Fibroblast of skin of back (primary cell): ENCODE measurements at regions not wholly inside any gene's neighbourhood (a gene's known extent, or its start where the extent isn't known, plus 50 kb on each side); places are given as distances from the start of the nearest gene placed in this dataset.

Source experiments
- DNase-seq: peaks from one replicate; pipeline ENCODE4 v3.0.0-alpha.2; 2013

DNA sequence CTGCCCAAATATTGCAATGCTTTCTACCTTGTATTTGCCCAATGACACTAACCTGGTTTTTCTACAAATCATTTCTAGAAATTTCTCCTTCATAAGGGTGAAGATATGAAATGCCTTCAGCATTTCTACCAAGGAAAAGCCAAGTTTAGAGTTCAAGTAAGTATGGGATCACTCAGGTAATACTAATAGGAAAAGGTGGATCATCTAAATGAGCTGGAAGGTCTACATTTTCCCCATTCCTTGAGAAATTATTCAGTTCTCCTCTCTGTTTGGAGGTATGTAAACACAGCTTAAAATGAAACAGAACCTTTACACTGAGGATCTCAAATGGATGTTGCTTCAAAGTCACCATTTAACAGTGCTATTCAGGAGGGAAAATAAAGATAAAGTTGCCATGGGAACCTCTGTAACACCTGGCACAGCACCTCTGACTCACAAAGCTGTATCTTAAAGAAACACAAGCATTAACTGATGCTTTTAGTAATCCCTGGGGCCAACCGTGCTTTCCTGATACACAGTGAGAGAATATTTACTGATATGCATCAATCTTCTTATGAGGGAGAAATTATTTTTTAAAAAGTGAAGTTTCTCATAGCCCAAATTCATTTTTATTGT, 161.3 kb downstream of the DRD1 start:
- no peak for DNase-seq

GRCh38 chr5:175281714-175282113, 162.3 kb downstream of the DRD1 start:
- DNase-seq = no peak

- no peak for DNase-seq
Measured at GRCh38 chr5:175281257-175281656, 162.7 kb downstream of the DRD1 start.

GRCh38 chr5:175279506-175279905, 164.5 kb downstream of the DRD1 start:
- DNase-seq = no peak

GRCh38 chr5:175275748-175276147, 168.2 kb downstream of the DRD1 start:
- DNase-seq = no peak

DNA sequence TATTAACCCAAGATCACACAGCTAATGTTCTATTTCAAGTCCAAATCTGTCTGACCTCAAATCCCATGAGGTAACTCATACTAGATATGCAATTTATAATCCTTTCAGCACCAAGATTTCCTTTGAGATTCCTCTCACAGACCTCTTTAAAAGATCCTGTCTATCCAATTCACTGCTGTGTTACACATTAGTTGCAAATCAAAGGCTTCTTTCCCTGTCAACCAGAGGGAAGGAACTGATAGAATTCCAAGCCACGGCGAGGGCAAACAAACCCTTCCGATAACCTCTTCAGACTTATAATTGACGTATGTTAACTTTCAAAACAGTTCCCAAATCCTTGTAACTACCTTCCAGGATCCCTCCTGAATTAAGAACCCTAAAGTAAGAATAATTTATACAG, 168.9 kb downstream of the DRD1 start:
- DNase-seq = no peak

GRCh38 chr5:175274171-175274570, 169.8 kb downstream of the DRD1 start:
- peak; percentile 12 for DNase-seq

- no peak for DNase-seq
Measured at GRCh38 chr5:175264406-175264805, 179.6 kb downstream of the DRD1 start.

DNA sequence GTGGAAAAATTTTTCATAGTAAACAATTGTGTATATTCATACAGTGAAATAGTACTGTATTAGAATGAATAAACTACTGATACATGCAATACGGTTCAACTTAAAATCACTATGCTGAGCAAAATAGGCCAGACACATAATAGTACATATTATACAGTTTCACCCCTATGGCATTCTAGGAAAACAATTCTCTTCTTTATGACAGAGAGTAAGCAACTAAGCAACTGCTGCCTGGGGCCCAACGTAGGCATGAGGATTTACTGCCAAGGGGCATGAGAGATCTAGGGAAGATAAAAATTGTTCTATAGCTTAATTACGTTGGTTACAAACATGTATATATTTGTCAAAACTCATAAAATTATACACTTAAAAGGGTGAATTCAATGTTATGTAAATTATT, 180.2 kb downstream of the DRD1 start:
- no peak for DNase-seq

GRCh38 chr5:175261526-175261925, 182.5 kb downstream of the DRD1 start:
- DNase-seq = no peak

GRCh38 chr5:175261037-175261436, 182.9 kb downstream of the DRD1 start:
- DNase-seq = no peak

DNA sequence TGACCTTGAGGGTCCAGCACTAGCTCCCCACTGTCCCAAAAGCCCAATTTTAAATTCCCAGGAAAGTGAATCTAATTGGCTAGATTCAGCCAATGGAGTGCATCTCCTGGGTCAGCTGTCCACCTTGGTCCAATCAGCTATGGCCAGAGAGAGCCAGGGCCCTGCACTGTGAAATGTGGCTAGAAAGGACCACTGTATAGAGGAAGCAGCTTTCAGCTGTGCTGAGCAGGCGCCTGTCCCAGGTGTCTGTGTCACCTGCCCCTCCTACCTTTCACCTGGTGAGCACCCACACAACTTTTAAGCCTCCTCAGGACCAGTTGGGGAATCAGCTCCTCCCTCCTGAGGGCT, 186.2 kb downstream of the DRD1 start:
- no peak for DNase-seq

DNA sequence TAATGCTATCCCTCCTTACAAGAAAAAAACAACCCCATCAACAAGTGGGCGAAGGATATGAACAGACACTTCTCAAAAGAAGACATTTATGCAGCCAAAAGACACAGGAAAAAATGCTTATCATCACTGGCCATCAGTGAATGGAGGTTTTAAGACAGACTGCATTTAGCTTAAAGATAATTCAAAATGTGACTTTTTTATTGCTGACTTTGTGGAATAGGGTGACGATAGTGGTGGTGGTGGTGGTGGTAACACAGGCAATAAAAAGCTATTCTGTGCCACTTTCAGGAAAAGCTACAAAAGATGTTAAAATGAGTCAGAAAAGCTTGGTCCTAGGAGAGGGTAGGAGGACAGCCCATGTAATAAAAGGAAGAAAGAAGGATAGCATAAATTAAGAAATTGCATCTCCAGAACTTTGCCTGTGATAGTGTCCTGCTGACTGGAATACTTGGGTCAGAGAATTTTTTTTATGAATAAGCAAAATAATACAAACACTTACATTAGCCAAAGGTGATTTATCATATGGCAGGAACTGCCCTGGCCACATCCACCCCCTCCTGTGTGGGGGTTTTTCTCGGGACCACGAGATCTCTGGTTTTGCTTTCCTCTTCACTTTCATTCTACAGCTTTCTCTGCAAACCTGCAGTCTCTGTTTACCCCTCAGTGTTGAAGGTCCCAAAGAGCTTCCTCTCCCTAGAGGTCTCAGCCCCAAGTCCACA, 186.7 kb downstream of the DRD1 start:
- DNase-seq = no peak

DNA sequence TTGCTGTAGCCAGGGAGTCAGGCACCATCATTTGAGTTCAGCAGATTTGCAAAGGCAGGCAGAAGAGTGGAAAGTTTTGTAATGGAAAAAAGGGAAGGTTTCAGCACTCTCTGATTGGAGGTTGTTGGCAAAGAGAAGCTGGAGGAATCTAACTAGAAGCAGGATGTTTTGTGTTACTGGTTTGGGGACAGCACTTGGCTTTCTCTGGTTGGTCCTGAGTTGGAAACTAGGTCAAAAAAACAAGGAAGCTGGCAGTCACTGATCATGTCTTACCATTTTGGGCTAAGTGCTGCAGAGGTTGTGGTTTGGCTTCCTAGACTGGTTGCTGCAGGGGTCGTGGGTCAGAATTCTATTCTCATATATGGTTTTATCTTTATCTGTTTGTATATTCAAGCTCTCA, 189.8 kb downstream of the DRD1 start:
- DNase-seq = peak; percentile 80

- DNase-seq = peak; percentile 56
Measured at GRCh38 chr5:175253597-175253996, 190.4 kb downstream of the DRD1 start.

DNA sequence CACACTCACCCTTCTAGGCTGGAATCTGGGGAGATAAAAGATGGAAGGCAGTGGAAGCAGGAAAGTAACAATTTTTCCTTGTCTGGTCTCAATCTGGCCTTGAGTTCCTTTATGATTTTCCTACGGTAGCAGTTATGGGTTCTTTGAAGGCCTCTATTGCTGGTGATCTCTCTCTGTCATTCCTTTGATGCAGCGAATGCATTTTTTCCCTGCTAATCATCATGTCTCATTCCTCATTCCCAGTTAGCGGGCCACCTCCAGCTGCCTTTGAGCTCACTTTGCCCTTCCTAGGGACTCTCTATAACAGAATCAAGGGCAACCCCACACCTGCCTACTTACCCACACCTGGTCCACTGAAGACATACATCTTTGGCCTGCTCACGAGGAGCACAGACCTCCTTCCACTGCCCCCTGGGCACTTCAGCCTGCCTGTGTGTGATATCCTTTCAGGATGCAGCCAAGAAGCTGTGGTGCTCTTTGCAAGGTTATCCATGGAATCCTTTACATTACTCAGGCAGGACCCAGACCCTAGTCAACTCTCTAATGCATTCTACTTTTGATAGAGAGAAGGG, 191.7 kb downstream of the DRD1 start:
- DNase-seq = peak; percentile 65

- DNase-seq = no peak
Measured at GRCh38 chr5:175250426-175250825, 193.6 kb downstream of the DRD1 start.

DNA sequence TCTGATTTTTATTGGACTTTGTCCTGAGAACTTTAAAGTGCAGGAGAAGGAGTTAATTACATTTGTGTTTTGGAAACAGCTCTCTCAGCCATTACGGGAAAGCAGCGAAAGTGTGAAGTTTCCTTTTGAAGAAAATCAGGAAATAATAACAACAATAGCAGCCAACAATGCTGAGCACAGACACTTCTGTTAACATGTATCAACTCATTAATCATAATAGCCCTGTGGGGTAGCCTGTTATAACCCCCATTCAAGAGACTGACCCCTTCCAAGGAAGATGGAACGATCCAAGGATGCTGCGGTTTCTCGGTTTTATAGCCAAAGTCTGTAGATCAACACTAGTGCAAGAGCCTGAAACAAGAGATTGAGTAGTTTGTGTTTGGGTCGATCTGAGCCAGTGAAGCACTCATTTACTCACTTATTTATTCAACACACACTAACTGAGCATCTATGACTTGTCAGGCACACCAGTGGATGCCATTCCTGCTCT, 195.5 kb downstream of the DRD1 start:
- DNase-seq = no peak

DNA sequence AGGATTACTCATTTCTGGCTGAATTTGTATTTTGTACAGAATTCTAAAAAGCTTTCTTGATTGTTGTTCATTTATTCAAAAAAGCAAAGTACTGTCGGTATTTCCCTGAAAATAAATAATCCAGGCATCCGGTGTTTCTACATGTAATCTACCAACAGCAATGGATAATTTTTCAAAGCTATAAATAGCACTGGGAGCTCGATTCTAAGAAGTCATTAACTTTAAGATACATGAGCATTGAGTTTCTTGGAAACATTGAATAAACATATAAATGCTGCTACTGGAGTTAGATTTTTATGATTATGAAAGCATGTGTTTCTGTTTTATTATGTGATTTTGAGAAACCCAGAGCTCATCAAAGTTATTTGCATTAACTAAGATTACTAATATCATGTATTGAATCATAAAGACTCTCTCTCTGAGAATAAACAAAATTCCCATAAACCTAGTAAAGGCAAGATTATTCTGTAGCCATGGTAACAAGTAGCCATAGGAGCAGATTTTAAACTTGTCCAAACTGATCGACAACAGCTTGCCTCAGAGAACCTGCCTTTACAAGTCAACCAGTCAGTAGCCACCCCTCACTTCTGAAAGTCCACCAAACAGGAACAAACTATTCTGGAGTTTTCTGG, 197.0 kb downstream of the DRD1 start:
- DNase-seq = peak; percentile 10

GRCh38 chr5:175246242-175246888, 197.6 kb downstream of the DRD1 start:
- DNase-seq = peak; percentile 99

GRCh38 chr5:175243441-175243840, 200.5 kb downstream of the DRD1 start:
- DNase-seq = no peak

GRCh38 chr5:175242207-175242606, 201.8 kb downstream of the DRD1 start:
- DNase-seq = no peak

DNA sequence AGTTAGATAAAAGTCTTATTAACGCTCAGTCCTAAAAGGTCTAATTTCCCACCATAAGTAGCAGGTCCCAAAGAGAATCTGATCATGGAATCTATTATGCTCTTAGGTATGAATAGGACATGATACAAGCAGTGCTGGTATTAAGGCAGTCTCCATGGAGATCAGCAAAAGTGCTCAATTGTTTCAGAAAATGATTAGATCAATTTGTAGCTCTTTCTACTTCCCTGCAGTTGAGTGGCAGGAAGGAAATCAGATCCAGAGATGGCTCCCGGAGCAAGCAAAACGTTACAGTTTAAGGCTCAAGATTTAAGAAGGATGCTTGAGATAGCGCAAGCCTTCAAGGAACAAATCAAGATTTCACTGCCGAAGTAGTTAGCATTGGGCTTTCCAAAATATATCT, 205.7 kb downstream of the DRD1 start:
- no peak for DNase-seq
